NCI-H82 (cell line): ENCODE measurements at regions not wholly inside any gene's neighbourhood (a gene's known extent, or its start where the extent isn't known, plus 50 kb on each side); places are given as distances from the start of the nearest gene placed in this dataset.

ENCODE experiments used
- DNase-seq: peaks from one replicate; lab custom pipeline; 2025; lab: John Stamatoyannopoulos, UW

DNA sequence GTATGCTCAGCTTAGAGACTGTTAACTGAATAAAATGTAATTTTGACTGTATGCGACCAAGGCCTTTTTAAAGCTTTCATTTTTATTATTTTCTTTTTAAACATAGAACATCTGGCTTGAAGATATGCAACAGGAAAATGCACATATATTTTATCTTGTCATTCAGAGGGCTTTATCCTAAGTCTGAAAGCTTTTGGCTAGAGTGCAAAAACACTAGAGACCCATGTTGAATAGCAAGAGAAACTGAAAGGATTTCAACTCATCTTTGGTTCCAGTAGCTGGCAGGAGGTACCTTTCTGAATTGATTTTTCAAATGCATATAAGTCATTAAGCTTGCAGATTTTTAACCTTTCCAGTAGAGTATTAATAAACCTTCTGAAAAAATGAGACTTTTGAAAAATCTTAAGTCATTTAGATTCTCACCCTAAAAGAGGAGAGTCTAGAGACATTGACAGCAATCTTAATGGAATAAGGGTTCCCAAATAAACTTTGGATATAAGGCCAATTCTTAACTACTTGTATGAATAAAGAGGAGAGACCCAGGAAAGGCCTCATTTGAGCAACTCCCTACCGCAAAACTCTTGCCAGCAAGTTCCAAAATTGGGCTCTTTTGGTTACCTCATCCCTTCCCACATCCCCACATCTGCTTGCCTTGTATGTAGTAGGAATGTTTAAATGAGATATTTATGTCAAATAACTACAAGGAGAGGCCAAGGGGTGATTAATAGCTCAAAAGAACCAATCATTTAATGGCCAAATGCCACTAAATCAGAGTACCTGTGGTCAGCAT is 454.4 kb downstream of the HTR7 start:
- no peak for DNase-seq

DNA sequence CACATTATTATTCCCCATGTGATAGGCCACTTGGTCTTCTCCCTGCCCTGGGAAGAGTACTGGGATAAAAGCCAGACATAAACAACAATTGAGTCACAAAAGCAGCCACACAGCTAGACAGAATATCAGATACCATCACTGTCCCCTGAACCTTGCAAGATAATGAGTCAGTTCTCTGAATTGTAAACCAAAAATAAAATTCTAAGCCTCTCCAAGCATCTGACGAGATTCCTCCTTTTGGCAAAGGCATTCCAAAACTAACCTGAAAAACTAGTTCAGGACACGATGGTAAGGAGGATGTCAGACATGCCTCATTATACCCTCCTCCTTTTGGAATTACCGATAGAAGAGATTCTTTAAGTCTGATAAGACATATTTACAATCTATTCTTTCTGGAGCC is 450.7 kb downstream of the HTR7 start:
- DNase-seq: no peak

- no peak for DNase-seq
Measured at GRCh38 chr10:90407851-90408250, 450.0 kb downstream of the HTR7 start.

DNA sequence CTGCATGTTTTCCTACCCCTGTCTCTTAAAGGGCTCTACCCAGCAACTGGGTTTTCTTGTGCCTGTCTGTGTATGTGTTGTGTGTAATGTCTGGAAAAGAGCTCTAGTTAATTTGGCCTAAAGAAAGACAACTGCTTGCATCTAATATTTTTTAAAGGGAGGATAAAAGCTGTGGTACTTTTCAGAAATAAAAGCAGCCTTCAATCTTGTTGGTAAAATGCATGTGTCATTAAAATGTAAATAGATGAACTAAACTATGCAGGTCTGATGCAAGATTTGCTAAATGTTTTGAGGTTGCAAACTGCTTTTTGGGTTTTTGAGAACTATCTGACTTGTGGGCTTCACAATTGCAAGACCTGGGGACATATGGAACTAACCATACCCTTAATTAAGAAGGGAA is 445.3 kb downstream of the HTR7 start:
- DNase-seq: no peak

DNA sequence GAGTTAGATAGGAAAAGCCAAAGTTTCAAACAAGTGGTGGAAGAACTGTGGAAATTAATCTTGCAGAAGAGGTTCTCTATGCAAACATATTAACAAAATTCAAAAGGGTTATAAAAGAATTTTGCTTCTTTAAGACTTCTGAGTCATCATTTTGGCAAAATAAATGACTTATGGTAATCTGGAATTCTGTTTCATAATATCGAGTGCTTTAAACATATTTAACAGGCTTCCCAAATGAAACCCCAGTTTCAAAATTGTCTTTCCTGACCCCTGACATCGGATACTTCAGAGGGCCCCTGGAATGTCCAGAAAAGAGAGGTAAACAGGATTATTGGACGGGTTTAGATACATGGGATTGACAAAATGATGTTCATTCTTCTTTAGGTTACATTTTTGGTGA is 444.6 kb downstream of the HTR7 start:
- no peak for DNase-seq

- DNase-seq: no peak
Measured at GRCh38 chr10:90414926-90415325, 442.9 kb downstream of the HTR7 start.

GRCh38 chr10:90417029-90417428 is 440.8 kb downstream of the HTR7 start:
- no peak for DNase-seq

- DNase-seq: no peak
Measured at GRCh38 chr10:90417476-90418210, 440.2 kb downstream of the HTR7 start.

- DNase-seq: no peak
Measured at GRCh38 chr10:90418869-90419652, 438.8 kb downstream of the HTR7 start.

GRCh38 chr10:90420637-90421318 is 437.1 kb downstream of the HTR7 start:
- no peak for DNase-seq

GRCh38 chr10:90421874-90422273 is 436.0 kb downstream of the HTR7 start:
- no peak for DNase-seq

DNA sequence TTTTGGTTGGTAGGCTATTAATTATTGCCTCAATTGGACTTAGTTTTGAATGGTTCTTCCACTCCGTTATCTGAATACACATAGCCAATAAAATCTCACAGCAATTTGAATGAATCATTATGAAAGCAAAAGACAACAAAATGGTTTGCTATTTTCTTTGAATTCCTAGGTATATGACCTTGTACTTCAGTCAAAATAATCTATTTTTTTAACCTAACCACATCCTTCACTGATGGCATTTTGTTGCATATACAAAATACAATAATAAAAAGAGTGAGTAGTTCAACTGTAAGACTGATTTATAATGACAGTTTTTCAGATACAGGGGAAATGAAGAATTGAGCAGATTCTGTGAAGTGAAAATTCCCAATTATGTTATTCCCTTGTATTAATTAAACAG is 433.1 kb downstream of the HTR7 start:
- DNase-seq: no peak

- no peak for DNase-seq
Measured at GRCh38 chr10:90430186-90430585, 427.7 kb downstream of the HTR7 start.

DNA sequence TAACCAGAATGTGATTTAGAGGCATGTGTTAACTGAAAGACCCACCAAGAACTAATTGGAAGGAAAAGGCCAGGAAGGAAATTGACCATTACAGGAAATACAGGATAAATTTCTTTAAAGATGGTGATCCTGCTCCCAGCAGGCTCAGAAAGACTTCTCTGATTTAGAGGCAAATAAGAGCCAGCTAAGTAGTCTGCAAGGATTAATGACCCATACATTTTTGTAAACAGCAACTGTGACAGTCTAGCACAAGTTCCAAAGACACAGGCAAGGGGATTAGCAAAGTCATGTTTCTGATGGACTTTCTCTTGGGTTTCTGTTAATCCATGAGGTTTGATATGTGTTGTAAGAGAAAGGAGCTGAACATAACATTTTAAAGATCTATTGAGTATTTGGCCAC is 425.0 kb downstream of the HTR7 start:
- peak; percentile 27 for DNase-seq

DNA sequence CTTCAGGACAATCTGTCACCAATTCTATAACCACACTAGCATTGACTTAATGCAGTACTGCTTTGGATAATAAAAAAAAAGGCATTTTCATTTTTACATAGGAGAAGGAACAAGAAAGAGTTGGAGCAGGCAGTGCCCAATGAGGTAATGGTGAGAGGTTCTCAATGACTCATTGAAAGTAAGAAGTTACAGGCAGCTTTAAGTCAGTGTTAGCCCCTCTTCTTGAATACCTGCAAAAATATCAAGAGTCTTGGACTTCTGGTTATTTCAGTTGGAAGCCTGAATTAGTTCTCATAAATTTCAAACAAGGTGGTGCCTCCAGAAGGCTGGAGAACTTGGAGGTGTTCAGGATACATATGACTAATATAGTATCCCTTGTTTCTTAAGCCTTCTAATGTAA is 422.5 kb downstream of the HTR7 start:
- no peak for DNase-seq

GRCh38 chr10:90437452-90437851 is 420.4 kb downstream of the HTR7 start:
- no peak for DNase-seq

GRCh38 chr10:90440870-90441269 is 417.0 kb downstream of the HTR7 start:
- DNase-seq: no peak

GRCh38 chr10:90443342-90443741 is 414.5 kb downstream of the HTR7 start:
- no peak for DNase-seq

- DNase-seq: no peak
Measured at GRCh38 chr10:90447831-90448230, 410.0 kb downstream of the HTR7 start.

DNA sequence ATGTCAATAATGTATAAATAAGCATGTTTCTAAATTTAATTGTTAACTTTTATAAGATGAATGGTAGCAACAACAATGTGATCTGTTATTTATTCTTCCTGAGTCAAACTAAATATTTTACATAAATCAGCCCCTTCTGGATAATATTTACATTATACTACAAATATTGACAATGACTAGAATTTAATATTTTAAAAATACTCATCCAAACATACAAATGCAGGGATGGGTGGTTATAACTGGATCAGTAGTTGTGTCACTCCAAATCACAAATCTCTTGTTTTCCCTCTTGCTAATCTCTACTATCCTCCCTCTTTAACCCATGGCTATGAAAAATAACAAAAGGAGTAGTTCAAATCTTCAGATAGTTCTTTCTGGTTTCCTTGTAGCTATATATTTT is 407.0 kb downstream of the HTR7 start:
- DNase-seq: no peak

DNA sequence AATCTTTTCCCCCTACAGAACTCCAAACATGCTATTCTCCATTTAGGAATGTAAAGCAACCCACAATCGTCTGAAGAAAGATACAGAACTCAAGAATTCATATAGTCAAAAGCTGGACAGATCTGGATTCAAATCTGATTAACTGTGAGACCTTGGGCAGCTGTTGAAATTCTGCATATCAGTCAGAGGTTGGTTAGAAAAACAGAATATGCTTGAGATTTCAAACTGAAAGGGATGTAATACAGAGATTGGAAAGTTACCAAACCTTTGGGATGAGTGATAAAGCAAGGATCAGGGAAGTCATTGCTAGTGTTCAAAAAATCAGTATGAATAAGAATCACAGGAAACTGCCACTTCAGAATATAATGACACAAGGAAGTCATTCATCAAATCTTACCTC is 406.6 kb downstream of the HTR7 start:
- no peak for DNase-seq

- no peak for DNase-seq
Measured at GRCh38 chr10:90458054-90458453, 399.8 kb downstream of the HTR7 start.
